ENCODE measurements at regions not wholly inside any gene's neighbourhood (a gene's known extent, or its start where the extent isn't known, plus 50 kb on each side); places are given as distances from the start of the nearest gene placed in this dataset.

GRCh38 chr9:84513979-84514378 lies 155.6 kb upstream of the NTRK2 start:
- TF ChIP-seq, protein P1, sequence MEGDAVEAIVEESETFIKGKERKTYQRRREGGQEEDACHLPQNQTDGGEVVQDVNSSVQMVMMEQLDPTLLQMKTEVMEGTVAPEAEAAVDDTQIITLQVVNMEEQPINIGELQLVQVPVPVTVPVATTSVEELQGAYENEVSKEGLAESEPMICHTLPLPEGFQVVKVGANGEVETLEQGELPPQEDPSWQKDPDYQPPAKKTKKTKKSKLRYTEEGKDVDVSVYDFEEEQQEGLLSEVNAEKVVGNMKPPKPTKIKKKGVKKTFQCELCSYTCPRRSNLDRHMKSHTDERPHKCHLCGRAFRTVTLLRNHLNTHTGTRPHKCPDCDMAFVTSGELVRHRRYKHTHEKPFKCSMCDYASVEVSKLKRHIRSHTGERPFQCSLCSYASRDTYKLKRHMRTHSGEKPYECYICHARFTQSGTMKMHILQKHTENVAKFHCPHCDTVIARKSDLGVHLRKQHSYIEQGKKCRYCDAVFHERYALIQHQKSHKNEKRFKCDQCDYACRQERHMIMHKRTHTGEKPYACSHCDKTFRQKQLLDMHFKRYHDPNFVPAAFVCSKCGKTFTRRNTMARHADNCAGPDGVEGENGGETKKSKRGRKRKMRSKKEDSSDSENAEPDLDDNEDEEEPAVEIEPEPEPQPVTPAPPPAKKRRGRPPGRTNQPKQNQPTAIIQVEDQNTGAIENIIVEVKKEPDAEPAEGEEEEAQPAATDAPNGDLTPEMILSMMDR (IDR thresholded peaks at IDR 0.05; ENCODE audit: insufficient read depth, low read length), result no peak
- TF ChIP-seq GABPA (IDR thresholded peaks at IDR 0.05; ENCODE audit: low read depth), result no peak
- no peak for TF ChIP-seq POLR2AphosphoS5 (IDR thresholded peaks at IDR 0.05; ENCODE audit: low read depth)
- TF ChIP-seq, protein P2, sequence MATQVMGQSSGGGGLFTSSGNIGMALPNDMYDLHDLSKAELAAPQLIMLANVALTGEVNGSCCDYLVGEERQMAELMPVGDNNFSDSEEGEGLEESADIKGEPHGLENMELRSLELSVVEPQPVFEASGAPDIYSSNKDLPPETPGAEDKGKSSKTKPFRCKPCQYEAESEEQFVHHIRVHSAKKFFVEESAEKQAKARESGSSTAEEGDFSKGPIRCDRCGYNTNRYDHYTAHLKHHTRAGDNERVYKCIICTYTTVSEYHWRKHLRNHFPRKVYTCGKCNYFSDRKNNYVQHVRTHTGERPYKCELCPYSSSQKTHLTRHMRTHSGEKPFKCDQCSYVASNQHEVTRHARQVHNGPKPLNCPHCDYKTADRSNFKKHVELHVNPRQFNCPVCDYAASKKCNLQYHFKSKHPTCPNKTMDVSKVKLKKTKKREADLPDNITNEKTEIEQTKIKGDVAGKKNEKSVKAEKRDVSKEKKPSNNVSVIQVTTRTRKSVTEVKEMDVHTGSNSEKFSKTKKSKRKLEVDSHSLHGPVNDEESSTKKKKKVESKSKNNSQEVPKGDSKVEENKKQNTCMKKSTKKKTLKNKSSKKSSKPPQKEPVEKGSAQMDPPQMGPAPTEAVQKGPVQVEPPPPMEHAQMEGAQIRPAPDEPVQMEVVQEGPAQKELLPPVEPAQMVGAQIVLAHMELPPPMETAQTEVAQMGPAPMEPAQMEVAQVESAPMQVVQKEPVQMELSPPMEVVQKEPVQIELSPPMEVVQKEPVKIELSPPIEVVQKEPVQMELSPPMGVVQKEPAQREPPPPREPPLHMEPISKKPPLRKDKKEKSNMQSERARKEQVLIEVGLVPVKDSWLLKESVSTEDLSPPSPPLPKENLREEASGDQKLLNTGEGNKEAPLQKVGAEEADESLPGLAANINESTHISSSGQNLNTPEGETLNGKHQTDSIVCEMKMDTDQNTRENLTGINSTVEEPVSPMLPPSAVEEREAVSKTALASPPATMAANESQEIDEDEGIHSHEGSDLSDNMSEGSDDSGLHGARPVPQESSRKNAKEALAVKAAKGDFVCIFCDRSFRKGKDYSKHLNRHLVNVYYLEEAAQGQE (IDR thresholded peaks at IDR 0.05; ENCODE audit: insufficient replicate concordance, low read depth), result no peak
- no peak for TF ChIP-seq SPI1 (IDR thresholded peaks at IDR 0.05; ENCODE audit: borderline replicate concordance, low read depth)

All from HL-60 (cell line).